Right lobe of liver (tissue), 4 donors: ENCODE measurements at regions not wholly inside any gene's neighbourhood (a gene's known extent, or its start where the extent isn't known, plus 50 kb on each side); places are given as distances from the start of the nearest gene placed in this dataset.

Source experiments
- CTCF ChIP-seq, 4 donors: fragments of 200-600 bp in 3 of 4; fragments of 450-650 bp in 1 of 4; IDR thresholded peaks; one replicate each; pipeline versions ENCODE4 v1.5.1 to v1.8.0; 2016 to 2022; ENCODE audit warnings: antibody characterized with exemption in 4 of 4, mild to moderate bottlenecking in 2 of 4
- POLR2A ChIP-seq: fragments of 450-650 bp; IDR thresholded peaks from one replicate; pipeline ENCODE4 v1.6.1; 2017; ENCODE audit warnings: antibody characterized with exemption, mild to moderate bottlenecking
- donor health status: DM: no; HTN: no; CAD: no.
- donor health status: DM: no; HTN: no; CAD: no.
- donor health status: DM: no; HTN: yes; CAD: no.

DNA sequence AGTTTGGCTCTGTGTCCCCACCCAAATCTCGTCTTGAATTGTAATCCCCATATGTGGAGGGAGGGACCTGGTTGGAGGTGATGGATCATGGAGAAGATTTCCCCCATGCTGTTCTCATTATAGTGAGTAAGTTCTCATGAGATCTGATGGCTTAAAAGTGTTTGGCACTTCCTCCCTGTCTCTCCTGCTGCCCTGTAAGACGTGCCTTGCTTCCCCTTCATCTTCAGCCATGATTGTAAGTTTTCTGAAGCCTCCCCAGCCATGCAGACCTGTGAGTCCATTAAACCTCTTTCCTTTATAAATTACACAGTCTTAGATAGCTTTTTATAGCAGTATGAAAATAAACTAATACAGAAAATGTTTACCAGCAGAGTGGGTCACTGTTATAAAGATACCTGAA lies 577.6 kb downstream of the UTRN start:
- TF ChIP-seq CTCF (IDR thresholded peaks at IDR 0.05) = no peak
- no peak for TF ChIP-seq POLR2A
